LHCN-M2 (cell line): ENCODE measurements at regions not wholly inside any gene's neighbourhood (a gene's known extent, or its start where the extent isn't known, plus 50 kb on each side); places are given as distances from the start of the nearest gene placed in this dataset.

Experiments
- DNase-seq: peaks from one replicate; pipeline ENCODE4 v3.0.0-alpha.2; 2012; ENCODE audit warnings: low read depth

- DNase-seq: no peak
Measured at GRCh38 chr6:168134560-168135201, 55.7 kb upstream of the FRMD1 start.

GRCh38 chr6:168133687-168134559 lies 54.9 kb upstream of the FRMD1 start:
- no peak for DNase-seq

- DNase-seq: peak; percentile 46
Measured at GRCh38 chr6:168133168-168133561, 54.2 kb upstream of the FRMD1 start.

- peak; percentile 68 for DNase-seq
Measured at GRCh38 chr6:168132531-168133167, 53.6 kb upstream of the FRMD1 start.

GRCh38 chr6:168131464-168132415 lies 52.7 kb upstream of the FRMD1 start:
- no peak for DNase-seq

GRCh38 chr6:168130697-168131371 lies 51.8 kb upstream of the FRMD1 start:
- DNase-seq: no peak

- no peak for DNase-seq
Measured at GRCh38 chr6:168130168-168130696, 51.2 kb upstream of the FRMD1 start.

- no peak for DNase-seq
Measured at GRCh38 chr6:168129292-168130167, 50.5 kb upstream of the FRMD1 start.

GRCh38 chr6:168128631-168129291 lies 49.7 kb upstream of the FRMD1 start:
- DNase-seq: no peak
